SK-N-SH treated with all-trans-retinoic acid at 6 μM for 48 hours (cell line): ENCODE measurements at regions not wholly inside any gene's neighbourhood (a gene's known extent, or its start where the extent isn't known, plus 50 kb on each side); places are given as distances from the start of the nearest gene placed in this dataset.

Experiments
- ATAC-seq: fragments of 200-7000 bp; cut with Tn5 transposase; 3 replicates; pipeline ENCODE4 v1.9.1; 2020; ENCODE audit warnings: mild to moderate bottlenecking, moderate library complexity
- ARNTL ChIP-seq: fragments of 450-650 bp; formaldehyde crosslinking; IDR thresholded peaks from 2 replicates; pipeline ENCODE4 v1.5.0; 2020; ENCODE audit warnings: low read depth, mild to moderate bottlenecking, moderate library complexity, borderline replicate concordance
- BACH2 ChIP-seq: fragments of 250-450 bp; sonication (Bioruptor Pico); IDR thresholded peaks from 2 replicates; pipeline ENCODE4 v1.9.0; 2021; ENCODE audit warnings: mild to moderate bottlenecking, borderline replicate concordance
- CREB5 ChIP-seq: fragments of 250-450 bp; sonication (Bioruptor Pico); IDR thresholded peaks from 2 replicates; pipeline ENCODE4 v1.5.1; 2020; ENCODE audit warnings: low read depth, mild to moderate bottlenecking, moderate library complexity
- CSRNP3 ChIP-seq: fragments of 250-450 bp; sonication (Bioruptor Pico); IDR thresholded peaks from 2 replicates; pipeline ENCODE4 v1.5.1; 2021; ENCODE audit warnings: mild to moderate bottlenecking, moderate library complexity
- ESRRG ChIP-seq: fragments of 250-450 bp; sonication (Bioruptor Pico); IDR thresholded peaks from 2 replicates; pipeline ENCODE4 v1.6.1; 2021; ENCODE audit warnings: mild to moderate bottlenecking
- GLIS3 ChIP-seq: fragments of 250-450 bp; sonication (Bioruptor Pico); IDR thresholded peaks from 2 replicates; pipeline ENCODE4 v1.5.0; 2020; ENCODE audit warnings: mild to moderate bottlenecking, moderate library complexity
- ISL1 ChIP-seq: fragments of 250-450 bp; sonication (Bioruptor Pico); IDR thresholded peaks from 2 replicates; pipeline ENCODE4 v2.1.2; 2022; ENCODE audit warnings: mild to moderate bottlenecking, moderate library complexity
- OSR1 ChIP-seq: fragments of 250-450 bp; sonication (Bioruptor Pico); IDR thresholded peaks from 2 replicates; pipeline ENCODE4 v1.8.0; 2022; ENCODE audit warnings: moderate library complexity, mild to moderate bottlenecking, inconsistent platforms
- PATZ1 ChIP-seq: fragments of 250-450 bp; sonication (Bioruptor Pico); IDR thresholded peaks from 2 replicates; pipeline ENCODE4 v1.8.0; 2020; ENCODE audit warnings: mild to moderate bottlenecking, moderate library complexity, borderline replicate concordance
- POU6F1 ChIP-seq: fragments of 250-450 bp; sonication (Bioruptor Pico); IDR thresholded peaks from 2 replicates; pipeline ENCODE4 v1.8.0; 2021; ENCODE audit warnings: low read depth, mild to moderate bottlenecking, moderate library complexity, borderline replicate concordance
- PPARA ChIP-seq: fragments of 250-450 bp; sonication (Bioruptor Pico); IDR thresholded peaks from 2 replicates; pipeline ENCODE4 v1.5.0; 2020; ENCODE audit warnings: mild to moderate bottlenecking, borderline replicate concordance
- RARB ChIP-seq: fragments of 250-450 bp; sonication (Bioruptor Pico); IDR thresholded peaks from 2 replicates; pipeline ENCODE4 v1.8.0; 2021; ENCODE audit warnings: mild to moderate bottlenecking, moderate library complexity
- SNAI2 ChIP-seq: fragments of 250-450 bp; sonication (Bioruptor Pico); IDR thresholded peaks from 2 replicates; pipeline ENCODE4 v1.5.0; 2020; ENCODE audit warnings: mild to moderate bottlenecking, moderate library complexity
- TOX ChIP-seq: fragments of 250-450 bp; sonication (Bioruptor Pico); IDR thresholded peaks from 2 replicates; pipeline ENCODE4 v1.8.0; 2021; ENCODE audit warnings: mild to moderate bottlenecking, moderate library complexity, borderline replicate concordance
- TSHZ2 ChIP-seq: fragments of 250-450 bp; sonication (Bioruptor Pico); IDR thresholded peaks from 2 replicates; pipeline ENCODE4 v1.5.0; 2020; ENCODE audit warnings: mild to moderate bottlenecking, moderate library complexity
- ZFP3 ChIP-seq: fragments of 250-450 bp; sonication (Bioruptor Pico); IDR thresholded peaks from 2 replicates; pipeline ENCODE4 v1.5.0; 2020; ENCODE audit warnings: mild to moderate bottlenecking, moderate library complexity
- ZNF565 ChIP-seq: fragments of 450-650 bp; formaldehyde crosslinking; conservative IDR thresholded peaks from 2 replicates; pipeline ENCODE4 v1.5.0; 2020; ENCODE audit warnings: low read depth, mild to moderate bottlenecking, moderate library complexity
- ZNF70 ChIP-seq: fragments of 450-650 bp; formaldehyde crosslinking; IDR thresholded peaks from 2 replicates; pipeline ENCODE4 v1.5.0; 2020; ENCODE audit warnings: mild to moderate bottlenecking, moderate library complexity
- ZNF8 ChIP-seq: fragments of 450-650 bp; formaldehyde crosslinking; IDR thresholded peaks from 2 replicates; pipeline ENCODE4 v1.5.0; 2020; ENCODE audit warnings: mild to moderate bottlenecking, moderate library complexity

- peak; percentile 69 for ATAC-seq
- TF ChIP-seq SNAI2 (CRISPR knock-in tag) (no peak), GLIS3 (CRISPR knock-in tag) (no peak)
Observed at GRCh38 chr21:41648591-41649031, 118.2 kb downstream of the RIPK4 start.

- TF ChIP-seq PPARA (no peak), ESRRG (CRISPR knock-in tag) (no peak), ZNF565 (no peak), BACH2 (CRISPR knock-in tag) (no peak), ZNF70 (CRISPR knock-in tag) (no peak), PATZ1 (CRISPR knock-in tag) (no peak), TOX (CRISPR knock-in tag) (no peak), ISL1 (CRISPR knock-in tag) (no peak)
- no peak; the same call in 2 of the 3 replicates for ATAC-seq
Observed at GRCh38 chr21:41647806-41648561, 118.9 kb downstream of the RIPK4 start.

GRCh38 chr21:41643246-41643966, 123.4 kb downstream of the RIPK4 start:
- TF ChIP-seq CREB5 (no peak), PATZ1 (CRISPR knock-in tag) (no peak), ZFP3 (no peak), ARNTL (no peak), TOX (CRISPR knock-in tag) (no peak), RARB (CRISPR knock-in tag) (no peak), OSR1 (CRISPR knock-in tag) (no peak), CSRNP3 (CRISPR knock-in tag) (no peak), GLIS3 (CRISPR knock-in tag) (no peak), TSHZ2 (CRISPR knock-in tag) (no peak), ZNF8 (CRISPR knock-in tag) (no peak), POU6F1 (no peak)
- TF ChIP-seq, all 23 proteins: peak for 0
- peak; percentile 54 for ATAC-seq
